CD4-positive, alpha-beta T cell (primary cell): ENCODE measurements at regions not wholly inside any gene's neighbourhood (a gene's known extent, or its start where the extent isn't known, plus 50 kb on each side); places are given as distances from the start of the nearest gene placed in this dataset.

Experiments
- ATAC-seq: fragments of 200-7000 bp; cut with Tn5 transposase; one replicate; pipeline ENCODE4 v1.10.0; 2022; ENCODE audit warnings: mild to moderate bottlenecking; ENCODE audit not compliant: poor library complexity
- CTCF ChIA-PET: fragments of 350-600 bp; sonication (Branson Sonifier 250); formaldehyde crosslinking; loops from one replicate; lab custom pipeline; 2021; ENCODE audit warnings: antibody characterized with exemption, inconsistent platforms; lab: Charles Lee
- POLR2A ChIA-PET: fragments of 350-600 bp; sonication (Branson Sonifier 250); formaldehyde crosslinking; loops from one replicate; lab custom pipeline; 2021; ENCODE audit warnings: antibody characterized with exemption, inconsistent platforms; lab: Charles Lee
- DNase-seq, 14 experiments: peaks; one replicate each; pipeline ENCODE4 v3.0.0-alpha.2; 2013 to 2020; ENCODE audit warnings: mixed read lengths in 2 of 14
- H3K27ac ChIP-seq, 2 donors: one replicate each; pipeline versions ENCODE4 v1.5.1 to v1.7.0; 2013; ENCODE audit warnings: low read length in 2 of 2, low read depth in 1 of 2, mild to moderate bottlenecking in 1 of 2
- H3K27me3 ChIP-seq, 2 experiments: 1 replicate in 1 of 2; 2 replicates in 1 of 2; pipeline versions ENCODE4 v1.6.1 to v1.7.0; 2013; ENCODE audit warnings: low read length in 2 of 2, control low read depth in 1 of 2, mild to moderate bottlenecking in 1 of 2, moderate library complexity in 1 of 2; ENCODE audit not compliant: insufficient read depth in 2 of 2, control insufficient read depth in 1 of 2
- H3K36me3 ChIP-seq: one replicate; pipeline ENCODE4 v1.6.1; 2013; ENCODE audit warnings: low read length, control low read depth; ENCODE audit not compliant: insufficient read depth
- H3K4me1 ChIP-seq: one replicate; pipeline ENCODE4 v1.6.1; 2013; ENCODE audit warnings: low read length, control low read depth; ENCODE audit not compliant: insufficient read depth
- H3K4me3 ChIP-seq: one replicate; pipeline ENCODE4 v1.5.1; 2013; ENCODE audit warnings: mild to moderate bottlenecking, low read length, moderate library complexity
- H3K9me3 ChIP-seq, 2 experiments: 1 replicate in 1 of 2; 2 replicates in 1 of 2; pipeline versions ENCODE4 v1.6.1 to v1.7.0; 2013; ENCODE audit warnings: low read length in 2 of 2, mild to moderate bottlenecking in 2 of 2, control low read depth in 1 of 2, moderate library complexity in 1 of 2; ENCODE audit not compliant: control insufficient read depth in 1 of 2, insufficient read depth in 1 of 2
- H3K27ac Mint-ChIP-seq: one replicate; pipeline ENCODE4 v1.8.0; 2020; ENCODE audit warnings: mixed read lengths
- H3K27me3 Mint-ChIP-seq: one replicate; pipeline ENCODE4 v1.8.0; 2021; ENCODE audit warnings: mixed read lengths
- H3K36me3 Mint-ChIP-seq: one replicate; pipeline ENCODE4 v1.8.0; 2021; ENCODE audit warnings: low read depth, mixed read lengths
- H3K4me1 Mint-ChIP-seq: one replicate; pipeline ENCODE4 v1.8.0; 2021; ENCODE audit warnings: low read depth, mixed read lengths
- H3K4me3 Mint-ChIP-seq: one replicate; pipeline ENCODE4 v1.8.0; 2020; ENCODE audit warnings: mild to moderate bottlenecking, mixed read lengths
- H3K9me3 Mint-ChIP-seq: one replicate; pipeline ENCODE4 v1.8.0; 2020; ENCODE audit warnings: mixed read lengths
- CTCF ChIP-seq: fragments of 200-600 bp; IDR thresholded peaks from one replicate; pipeline ENCODE4 v1.8.0; 2022; ENCODE audit warnings: antibody characterized with exemption, mild to moderate bottlenecking
- intact Hi-C, 2 experiments: fragments of 100-400 bp; cut with DNase I in 1 of 2; cut with micrococcal nuclease in 1 of 2; formaldehyde crosslinking; loops; one replicate each; pipeline versions ENCODE4 v1.15.1 to v1.9.0; 2023 to 2025; cut with DNase I, micrococcal nuclease

- POLR2A ChIA-PET = no interaction called here
- CTCF ChIA-PET = no interaction called here
- Histone ChIP-seq H3K4me3 (no peak overlapping the region), H3K27me3 (peaks cover 0 to 4% of the 10 kb centered on the region in 2 experiments), H3K4me1 (no peaks in the 10 kb centered on the region), H3K9me3 (no peaks in the 10 kb centered on the region), H3K36me3 (no peaks in the 10 kb centered on the region), H3K27ac (no peak overlapping the region)
- TF ChIP-seq CTCF = no peak
- Mint-ChIP-seq H3K4me3 (no peak overlapping the region), H3K4me1 (no peaks in the 10 kb centered on the region), H3K9me3 (peaks cover 4% of the 10 kb centered on the region), H3K36me3 (no peaks in the 10 kb centered on the region), H3K27me3 (peaks cover 71% of the 10 kb centered on the region), H3K27ac (no peak overlapping the region)
- DNase-seq = no peak
- intact Hi-C loops = no loop called here
- ATAC-seq = no peak
Measured at GRCh38 chr3:170716172-170716805, 130.4 kb upstream of the SLC7A14 start.

GRCh38 chr3:170714562-170715535 lies 129.0 kb upstream of the SLC7A14 start:
- Histone ChIP-seq H3K27me3 (peaks cover 3 to 4% of the 10 kb centered on the region in 2 experiments), H3K4me1 (no peaks in the 10 kb centered on the region), H3K27ac (no peak overlapping the region), H3K4me3 (no peak overlapping the region), H3K36me3 (no peaks in the 10 kb centered on the region), H3K9me3 (peaks cover 0 to under 1% of the 10 kb centered on the region in 2 experiments)
- no peaks in the 10 kb centered on the region for H3K36me3 Mint-ChIP-seq
- H3K27me3 Mint-ChIP-seq = peaks cover 75% of the 10 kb centered on the region
- peaks cover 4% of the 10 kb centered on the region for H3K9me3 Mint-ChIP-seq
- no peak for TF ChIP-seq CTCF
- POLR2A ChIA-PET = no interaction called here
- intact Hi-C loops = no loop called here
- H3K27ac Mint-ChIP-seq = no peak overlapping the region
- CTCF ChIA-PET = no interaction called here
- H3K4me1 Mint-ChIP-seq = no peaks in the 10 kb centered on the region
- ATAC-seq = no peak
- no peak overlapping the region for H3K4me3 Mint-ChIP-seq
- no peak for DNase-seq

- no peaks in the 10 kb centered on the region for H3K36me3 Mint-ChIP-seq
- peaks cover 75% of the 10 kb centered on the region for H3K27me3 Mint-ChIP-seq
- DNase-seq (no peak), ATAC-seq (no peak)
- Histone ChIP-seq H3K27ac (no peak overlapping the region), H3K4me1 (no peaks in the 10 kb centered on the region), H3K36me3 (no peaks in the 10 kb centered on the region), H3K9me3 (peaks cover 0 to 8% of the 10 kb centered on the region in 2 experiments), H3K27me3 (peaks cover 3 to 4% of the 10 kb centered on the region in 2 experiments), H3K4me3 (no peak overlapping the region)
- no peak overlapping the region for H3K4me3 Mint-ChIP-seq
- peaks cover 4% of the 10 kb centered on the region for H3K9me3 Mint-ChIP-seq
- ChIA-PET POLR2A (no interaction called here), CTCF (no interaction called here)
- H3K27ac Mint-ChIP-seq = no peak overlapping the region
- intact Hi-C loops = no loop called here
- no peaks in the 10 kb centered on the region for H3K4me1 Mint-ChIP-seq
- no peak for TF ChIP-seq CTCF
Measured at GRCh38 chr3:170714122-170714521, 128.2 kb upstream of the SLC7A14 start.
